Natural killer cell treated with Interleukin-12 subunit alpha and Interleukin-12 subunit beta and Interleukin-15 and Interleukin-18, amount 100 ng/mL, for 72 hours (primary cell): ENCODE measurements at regions not wholly inside any gene's neighbourhood (a gene's known extent, or its start where the extent isn't known, plus 50 kb on each side); places are given as distances from the start of the nearest gene placed in this dataset.

ENCODE experiments used
- ATAC-seq, 2 donors: fragments of 150-1000 bp; cut with Tn5 transposase in 1 of 2; sonication (Bioruptor Pico), chemical (Tn5 transposase) in 1 of 2; 2 replicates each; pipeline ENCODE4 v1.10.0; 2021
- DNase-seq: peaks from one replicate; pipeline ENCODE4 v3.0.0; 2022; ENCODE audit warnings: low spot score
- H3K27ac Mint-ChIP-seq, 2 donors: 1 replicate in 1 of 2; 2 replicates in 1 of 2; pipeline ENCODE4 v1.8.0; 2022; ENCODE audit warnings: mixed read lengths in 2 of 2, mild to moderate bottlenecking in 1 of 2, moderate library complexity in 1 of 2
- H3K27me3 Mint-ChIP-seq, 2 donors: 1 replicate in 1 of 2; 2 replicates in 1 of 2; pipeline ENCODE4 v1.8.0; 2022; ENCODE audit warnings: mixed read lengths in 2 of 2
- H3K36me3 Mint-ChIP-seq: one replicate; pipeline ENCODE4 v1.8.0; 2022; ENCODE audit warnings: mixed read lengths
- H3K4me1 Mint-ChIP-seq, 2 donors: 1 replicate in 1 of 2; 2 replicates in 1 of 2; pipeline ENCODE4 v1.8.0; 2022; ENCODE audit warnings: low read depth in 2 of 2, mixed read lengths in 2 of 2, mild to moderate bottlenecking in 1 of 2
- H3K4me3 Mint-ChIP-seq: one replicate; pipeline ENCODE4 v1.8.0; 2022; ENCODE audit warnings: mixed read lengths
- H3K9me3 Mint-ChIP-seq: 2 replicates; pipeline ENCODE4 v1.8.0; 2022; ENCODE audit warnings: mixed read lengths

DNA sequence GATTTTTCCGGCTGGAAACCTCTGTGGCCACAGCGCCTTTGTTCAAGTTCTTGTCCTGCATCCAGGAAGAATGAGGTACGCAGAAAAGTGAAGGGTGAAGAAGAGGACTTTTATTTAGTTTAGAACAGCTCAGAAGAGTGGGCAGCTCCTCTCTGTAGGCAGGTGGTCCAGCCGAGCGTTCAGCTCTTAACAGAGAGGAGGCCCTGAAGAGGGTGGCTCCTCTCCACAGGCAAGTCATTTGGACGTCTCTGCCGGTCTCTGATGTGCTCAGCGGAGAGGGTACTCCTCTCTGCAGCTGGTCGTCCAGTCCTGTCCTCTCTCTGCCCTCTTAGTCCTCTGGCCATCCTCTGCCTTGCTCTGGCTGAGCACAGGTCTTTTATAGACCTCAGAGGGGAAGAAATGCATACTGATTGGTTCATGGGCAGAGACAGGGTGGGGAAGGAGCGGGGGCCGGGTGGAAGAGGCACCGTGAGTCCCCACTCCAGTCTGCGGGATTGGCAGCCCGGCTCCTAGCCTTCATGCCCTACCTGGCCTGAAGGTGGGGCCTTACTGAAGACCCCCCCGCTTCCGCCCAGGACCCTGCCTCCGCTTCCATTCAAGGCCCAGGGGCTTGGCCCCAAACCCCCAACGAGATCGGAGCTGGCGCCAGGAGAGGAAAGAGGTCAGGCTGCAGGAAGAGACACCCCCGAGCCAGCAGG is 70.0 kb upstream of the NKD1 start:
- no peak for DNase-seq
- Mint-ChIP-seq H3K4me1 (peaks cover 0 to 4% of the 10 kb centered on the region in 2 donors), H3K27me3 (peaks cover 18 to 26% of the 10 kb centered on the region in 2 donors), H3K4me3 (no peak overlapping the region), H3K36me3 (no peaks in the 10 kb centered on the region), H3K27ac (no peak overlapping the region), H3K9me3 (no peaks in the 10 kb centered on the region)
- no peak for ATAC-seq

DNA sequence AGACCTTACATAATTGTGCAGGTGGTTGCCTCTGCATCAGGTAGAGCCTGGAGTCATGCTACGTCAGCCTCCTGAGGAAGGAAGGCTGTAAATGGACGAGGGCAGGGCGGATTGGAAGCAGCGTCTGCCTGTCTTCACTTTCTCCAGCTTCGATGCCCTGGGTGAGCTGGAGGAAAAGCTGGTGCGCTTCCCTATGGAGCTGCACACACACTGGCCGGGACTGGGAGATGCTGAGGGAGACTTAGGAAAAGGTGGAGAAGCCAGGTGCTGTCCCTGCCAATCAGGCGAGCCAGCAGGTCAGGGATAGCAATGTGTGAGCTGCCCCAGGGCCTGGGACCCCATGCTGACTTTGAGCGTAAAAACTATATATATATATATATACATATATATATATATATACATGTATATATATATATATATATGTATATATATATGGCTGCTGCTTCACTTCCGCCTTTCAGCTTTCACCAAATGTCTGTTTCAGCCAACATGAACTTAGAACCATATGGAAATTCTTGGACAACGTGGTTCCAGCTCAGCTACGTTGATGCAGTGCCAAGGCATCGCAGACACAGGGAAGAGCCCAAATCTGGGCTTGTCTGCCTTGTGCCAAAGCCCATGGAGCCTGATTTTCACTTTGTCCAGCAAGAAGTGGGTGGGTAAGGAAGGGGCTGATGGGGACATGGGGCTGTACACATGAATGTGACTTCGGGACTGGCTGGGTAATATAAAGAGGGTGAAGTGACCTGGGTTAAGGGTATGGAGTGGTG is 71.5 kb upstream of the NKD1 start:
- ATAC-seq (no peak), DNase-seq (no peak)
- H3K27ac Mint-ChIP-seq = no peak overlapping the region
- no peak overlapping the region for H3K4me3 Mint-ChIP-seq
- H3K27me3 Mint-ChIP-seq = peaks cover 29 to 34% of the 10 kb centered on the region in 2 donors
- H3K36me3 Mint-ChIP-seq = no peaks in the 10 kb centered on the region
- H3K4me1 Mint-ChIP-seq = peaks cover 0 to 4% of the 10 kb centered on the region in 2 donors
- no peaks in the 10 kb centered on the region for H3K9me3 Mint-ChIP-seq

DNA sequence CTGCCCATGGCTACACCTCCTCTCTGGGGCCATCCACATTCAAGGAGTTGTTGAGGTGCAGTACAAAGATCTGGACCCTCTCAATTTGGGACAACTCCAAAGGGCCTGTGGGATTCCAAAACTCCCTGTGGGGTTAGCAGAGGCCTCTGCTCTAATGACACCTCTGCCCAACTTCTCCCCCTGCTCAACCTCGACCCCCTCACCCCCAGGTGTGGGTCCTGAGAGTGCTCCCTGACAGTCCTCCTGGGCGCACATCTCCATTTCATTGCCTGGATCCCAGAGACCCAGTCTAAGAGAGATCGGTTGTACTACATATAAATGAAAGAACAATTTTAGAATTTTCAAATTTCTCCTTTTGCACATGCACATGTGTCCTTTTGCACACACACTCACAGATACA is 73.0 kb upstream of the NKD1 start:
- Mint-ChIP-seq H3K36me3 (no peaks in the 10 kb centered on the region), H3K4me3 (no peak overlapping the region), H3K9me3 (no peaks in the 10 kb centered on the region), H3K27ac (no peak overlapping the region), H3K4me1 (peaks cover 0 to 4% of the 10 kb centered on the region in 2 donors), H3K27me3 (peaks cover 29 to 34% of the 10 kb centered on the region in 2 donors)
- ATAC-seq = peak in 1 of 2 donors; percentile 28
- DNase-seq = no peak

DNA sequence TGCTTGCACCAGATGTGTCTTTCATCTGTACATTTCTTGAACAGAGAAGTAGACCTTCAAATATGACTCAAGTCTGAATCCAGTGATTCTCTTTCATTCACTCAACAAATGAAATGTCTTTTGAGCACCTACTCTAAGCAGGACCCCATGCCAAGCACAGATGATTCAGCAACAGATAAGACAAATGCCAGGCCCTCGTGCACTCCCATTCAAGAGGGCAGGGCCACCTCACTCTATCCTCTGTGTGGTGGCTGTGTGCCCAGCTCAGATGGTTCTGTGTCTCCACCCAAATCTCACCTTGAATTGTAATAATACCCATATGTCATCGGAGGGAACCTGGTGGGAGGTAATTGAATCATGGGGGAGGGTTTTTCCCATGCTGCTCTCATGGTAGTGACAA is 74.1 kb upstream of the NKD1 start:
- Mint-ChIP-seq H3K27ac (no peak overlapping the region), H3K9me3 (no peaks in the 10 kb centered on the region), H3K27me3 (peaks cover 29% of the 10 kb centered on the region in 2 donors), H3K36me3 (no peaks in the 10 kb centered on the region), H3K4me1 (peaks cover 0 to 4% of the 10 kb centered on the region in 2 donors), H3K4me3 (no peak overlapping the region)
- ATAC-seq (no peak), DNase-seq (no peak)

DNA sequence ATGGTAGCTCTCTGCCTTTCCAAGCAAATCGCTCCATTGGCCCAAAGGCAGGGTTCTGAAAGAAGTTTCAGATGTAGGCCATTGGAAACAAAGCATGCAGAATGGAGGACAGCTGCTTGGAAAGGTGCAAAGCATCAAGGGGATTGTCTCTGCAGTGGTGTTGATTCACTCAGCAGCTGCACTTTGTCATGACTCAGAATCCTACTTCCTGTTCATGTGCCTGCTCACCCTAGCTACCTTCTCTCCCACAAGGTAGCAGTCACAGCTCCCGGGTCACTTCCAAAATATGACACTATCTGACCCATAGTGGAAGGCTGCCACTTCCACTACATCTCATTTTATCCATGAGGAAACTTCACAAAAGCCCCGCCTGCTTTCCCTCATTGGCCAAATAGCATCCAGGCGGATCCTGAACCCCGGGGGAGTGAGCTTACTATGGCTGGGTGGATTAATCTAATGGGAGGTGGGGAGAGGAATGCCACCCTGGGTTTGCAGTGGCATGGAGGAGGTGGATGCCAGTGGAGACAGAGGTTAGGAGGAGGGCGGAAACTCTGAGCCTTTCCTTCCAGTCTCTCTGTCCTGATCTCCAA is 74.7 kb upstream of the NKD1 start:
- peaks cover 28 to 36% of the 10 kb centered on the region in 2 donors for H3K27me3 Mint-ChIP-seq
- no peak for ATAC-seq
- no peak overlapping the region for H3K4me3 Mint-ChIP-seq
- H3K9me3 Mint-ChIP-seq = no peaks in the 10 kb centered on the region
- no peak for DNase-seq
- no peak overlapping the region for H3K27ac Mint-ChIP-seq
- H3K36me3 Mint-ChIP-seq = no peaks in the 10 kb centered on the region
- peaks cover 0 to 8% of the 10 kb centered on the region in 2 donors for H3K4me1 Mint-ChIP-seq

DNA sequence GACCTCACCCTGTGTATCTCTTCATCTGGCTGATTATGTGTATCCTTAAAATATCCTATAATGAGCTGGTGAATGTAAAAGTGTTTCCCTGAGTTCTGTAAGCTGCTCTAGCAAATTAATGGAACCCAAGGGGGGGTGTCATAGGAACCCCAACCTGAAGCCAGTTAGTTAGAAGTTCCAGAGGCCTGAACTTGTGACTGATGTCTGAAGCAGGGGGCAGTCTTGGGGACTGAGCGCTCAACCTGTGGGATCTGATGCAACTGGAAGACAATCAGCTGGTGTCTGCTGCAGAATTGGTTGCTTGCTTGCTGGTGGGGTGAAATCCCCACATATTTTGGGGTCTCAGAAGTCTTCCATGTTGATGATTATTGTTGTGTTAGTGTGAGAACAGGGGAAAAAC is 75.7 kb upstream of the NKD1 start:
- no peaks in the 10 kb centered on the region for H3K36me3 Mint-ChIP-seq
- peaks cover 0 to 10% of the 10 kb centered on the region in 2 donors for H3K4me1 Mint-ChIP-seq
- DNase-seq = no peak
- no peak overlapping the region for H3K4me3 Mint-ChIP-seq
- no peak for ATAC-seq
- no peaks in the 10 kb centered on the region for H3K9me3 Mint-ChIP-seq
- peaks cover 23 to 32% of the 10 kb centered on the region in 2 donors for H3K27me3 Mint-ChIP-seq
- no peak overlapping the region for H3K27ac Mint-ChIP-seq

DNA sequence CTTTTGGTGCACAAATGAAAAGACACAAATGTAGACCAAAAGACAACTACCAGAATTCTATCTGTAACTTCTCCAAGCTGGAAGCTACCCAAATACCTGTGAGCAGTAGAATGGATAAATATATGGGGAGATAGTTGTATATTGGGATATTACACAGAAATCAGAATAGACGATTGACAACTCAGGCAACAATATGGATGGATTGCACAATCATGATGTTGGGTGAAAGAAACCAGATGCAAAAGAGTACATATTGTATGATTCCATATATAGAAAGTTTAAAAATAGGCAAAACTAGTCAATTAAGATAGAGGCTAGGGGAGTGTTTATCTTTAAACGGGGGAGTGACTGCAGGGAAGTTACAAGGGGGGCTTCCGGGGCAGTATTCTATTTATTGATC is 77.5 kb upstream of the NKD1 start:
- DNase-seq = no peak
- Mint-ChIP-seq H3K9me3 (no peaks in the 10 kb centered on the region), H3K4me3 (no peak overlapping the region), H3K36me3 (no peaks in the 10 kb centered on the region), H3K4me1 (peaks cover 0 to 10% of the 10 kb centered on the region in 2 donors), H3K27me3 (peaks cover 29% of the 10 kb centered on the region in 2 donors), H3K27ac (no peak overlapping the region)
- ATAC-seq = no peak

DNA sequence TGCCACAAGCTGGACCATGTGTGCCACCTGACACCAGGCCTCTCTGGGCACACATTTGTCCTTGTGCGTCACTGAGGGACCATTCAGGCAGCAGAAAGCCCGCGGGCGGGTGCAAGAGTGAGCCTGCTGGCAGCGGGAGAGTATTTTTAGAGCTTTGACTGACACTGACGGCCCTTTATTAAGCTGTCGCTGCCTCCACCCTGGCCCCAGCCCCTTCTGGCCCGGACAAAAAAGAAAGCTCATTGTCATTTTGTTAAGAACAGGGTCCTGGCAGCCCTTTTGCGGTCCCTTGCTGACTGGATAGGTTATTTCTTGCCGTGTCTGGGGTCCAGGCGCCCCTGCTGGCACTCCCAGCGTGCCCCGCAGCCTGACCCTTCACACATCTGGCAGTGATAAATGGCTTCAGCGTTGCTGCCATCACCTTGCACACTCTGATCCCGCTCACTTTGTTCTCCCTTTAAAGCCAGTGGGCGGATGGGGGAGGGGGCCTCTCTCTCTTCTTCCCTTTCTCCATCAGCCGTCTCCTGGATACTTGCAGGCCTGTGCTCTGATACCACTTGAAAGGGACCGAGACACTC is 78.4 kb upstream of the NKD1 start:
- ATAC-seq = no peak
- Mint-ChIP-seq H3K4me1 (peaks cover 0 to 10% of the 10 kb centered on the region in 2 donors), H3K36me3 (no peaks in the 10 kb centered on the region), H3K4me3 (no peak overlapping the region), H3K27me3 (peaks cover 28 to 29% of the 10 kb centered on the region in 2 donors), H3K9me3 (no peaks in the 10 kb centered on the region), H3K27ac (no peak overlapping the region)
- no peak for DNase-seq

DNA sequence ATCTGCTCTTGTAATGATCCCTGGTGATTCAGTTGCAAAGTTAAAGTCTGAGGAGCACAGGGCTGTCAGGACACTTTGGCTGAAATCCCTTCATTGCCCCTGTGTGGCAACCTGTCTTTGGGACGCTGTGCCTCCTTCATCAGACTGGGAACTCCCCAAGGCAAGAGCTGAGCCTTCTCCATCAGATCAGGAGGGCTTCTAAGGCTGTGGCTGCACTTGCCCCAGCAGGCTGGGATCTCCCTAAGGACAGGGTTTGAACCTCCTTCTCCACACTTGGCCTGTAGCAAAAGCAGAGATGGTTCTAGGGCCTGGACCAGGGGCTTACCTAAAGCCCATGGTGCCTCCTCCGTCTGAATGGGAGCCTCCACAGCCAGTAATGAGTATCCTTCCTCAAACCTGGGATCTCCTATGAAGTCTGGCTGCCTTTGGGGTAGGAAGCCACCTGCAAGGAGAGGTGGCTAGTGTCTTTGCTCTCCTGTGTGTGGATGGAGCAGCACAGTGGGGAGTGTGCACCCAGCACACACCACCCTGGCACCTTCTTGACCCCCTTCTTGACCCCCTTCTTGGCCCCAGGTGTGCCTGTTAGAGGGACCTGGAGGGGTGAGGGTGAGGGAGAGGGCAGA is 79.0 kb upstream of the NKD1 start:
- no peak overlapping the region for H3K27ac Mint-ChIP-seq
- H3K4me3 Mint-ChIP-seq = no peak overlapping the region
- H3K4me1 Mint-ChIP-seq = peaks cover 0 to 10% of the 10 kb centered on the region in 2 donors
- DNase-seq (no peak), ATAC-seq (no peak)
- peaks cover 26 to 29% of the 10 kb centered on the region in 2 donors for H3K27me3 Mint-ChIP-seq
- no peaks in the 10 kb centered on the region for H3K9me3 Mint-ChIP-seq
- H3K36me3 Mint-ChIP-seq = no peaks in the 10 kb centered on the region

DNA sequence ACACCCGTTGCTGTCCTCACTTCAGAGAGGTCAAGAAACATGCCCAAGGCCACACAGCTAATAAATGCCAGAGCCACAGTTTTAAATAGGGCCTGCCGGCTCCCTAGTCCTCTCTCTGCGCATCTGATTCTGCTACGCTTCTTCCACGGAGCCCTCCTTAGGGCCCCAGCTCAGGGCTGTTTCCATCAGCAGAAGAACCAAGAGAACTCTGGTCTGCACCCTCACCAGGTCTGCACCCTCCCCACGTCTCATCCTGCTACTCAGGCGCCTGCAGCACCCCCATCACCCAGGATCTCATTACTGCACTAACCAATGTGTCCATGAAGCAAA is 79.5 kb upstream of the NKD1 start:
- Mint-ChIP-seq H3K9me3 (no peaks in the 10 kb centered on the region), H3K27me3 (peaks cover 31 to 32% of the 10 kb centered on the region in 2 donors), H3K4me1 (peaks cover 0 to 7% of the 10 kb centered on the region in 2 donors), H3K27ac (no peak overlapping the region), H3K36me3 (no peaks in the 10 kb centered on the region), H3K4me3 (no peak overlapping the region)
- DNase-seq = no peak
- no peak for ATAC-seq

DNA sequence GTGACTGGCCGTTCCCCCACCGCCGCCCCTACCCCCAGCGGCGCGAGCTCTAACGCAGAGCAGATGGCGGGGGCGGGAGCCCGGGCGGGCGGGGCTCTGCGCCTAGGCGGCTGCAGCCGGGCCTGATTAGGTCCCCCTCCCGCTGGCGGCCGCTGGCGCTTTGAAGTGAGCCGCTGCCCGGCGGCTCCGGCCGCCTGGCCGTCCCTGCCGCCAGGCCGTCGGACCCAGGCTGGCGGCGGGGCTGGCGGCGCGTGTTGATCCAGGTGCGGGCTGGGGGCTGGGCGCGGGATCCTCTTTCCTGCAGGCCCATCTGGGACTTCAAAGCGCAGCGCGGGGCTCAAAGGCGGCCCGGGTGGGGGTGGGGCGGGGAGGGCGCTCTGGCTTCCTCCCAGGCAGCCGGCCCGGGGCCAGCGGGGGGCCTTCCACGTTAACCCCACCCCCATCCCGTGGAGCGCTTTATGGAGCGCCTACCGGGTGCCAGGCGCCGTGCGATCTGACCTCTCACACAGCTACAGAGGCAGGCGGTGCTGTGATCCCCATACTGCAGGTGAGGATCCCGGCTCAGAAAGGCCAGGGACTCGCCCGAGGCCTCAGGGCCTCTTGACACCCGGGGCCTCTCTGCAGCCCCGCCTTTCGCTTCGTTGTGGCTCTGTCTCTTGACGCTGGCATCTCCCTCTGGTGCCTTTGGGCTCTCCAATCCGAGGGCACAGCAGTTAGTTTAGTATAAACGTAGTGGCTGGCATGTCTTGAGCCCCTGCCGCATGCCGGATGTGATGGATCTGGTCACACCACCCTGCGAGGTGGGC is 80.0 kb upstream of the NKD1 start:
- Mint-ChIP-seq H3K4me1 (peaks cover 0 to 5% of the 10 kb centered on the region in 2 donors), H3K36me3 (no peaks in the 10 kb centered on the region), H3K27ac (no peak overlapping the region), H3K9me3 (no peaks in the 10 kb centered on the region), H3K27me3 (peaks cover 32 to 37% of the 10 kb centered on the region in 2 donors), H3K4me3 (no peak overlapping the region)
- peak in 1 of 2 donors; percentile 54 for ATAC-seq
- no peak for DNase-seq

DNA sequence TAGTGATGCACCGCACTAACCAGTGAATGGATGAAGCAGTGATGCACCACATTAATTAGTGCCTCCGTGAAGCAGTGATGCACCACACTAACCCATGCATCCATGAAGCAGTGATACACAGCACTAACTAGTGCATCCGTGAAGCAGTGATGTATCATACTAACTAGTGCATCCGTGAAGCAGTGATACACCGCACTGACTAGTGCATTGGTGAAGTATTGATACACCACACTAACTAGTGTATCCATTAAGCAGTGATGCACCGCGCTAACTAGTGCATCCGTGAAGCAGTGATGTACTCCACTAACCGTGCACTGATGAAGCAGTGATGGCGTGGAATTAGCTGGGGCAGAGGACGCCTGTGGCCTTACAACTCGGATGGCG is 80.6 kb upstream of the NKD1 start:
- Mint-ChIP-seq H3K36me3 (no peaks in the 10 kb centered on the region), H3K4me1 (peaks cover 0 to 5% of the 10 kb centered on the region in 2 donors), H3K27me3 (peaks cover 29 to 38% of the 10 kb centered on the region in 2 donors), H3K9me3 (no peaks in the 10 kb centered on the region), H3K27ac (no peak overlapping the region), H3K4me3 (no peak overlapping the region)
- ATAC-seq (no peak), DNase-seq (no peak)

DNA sequence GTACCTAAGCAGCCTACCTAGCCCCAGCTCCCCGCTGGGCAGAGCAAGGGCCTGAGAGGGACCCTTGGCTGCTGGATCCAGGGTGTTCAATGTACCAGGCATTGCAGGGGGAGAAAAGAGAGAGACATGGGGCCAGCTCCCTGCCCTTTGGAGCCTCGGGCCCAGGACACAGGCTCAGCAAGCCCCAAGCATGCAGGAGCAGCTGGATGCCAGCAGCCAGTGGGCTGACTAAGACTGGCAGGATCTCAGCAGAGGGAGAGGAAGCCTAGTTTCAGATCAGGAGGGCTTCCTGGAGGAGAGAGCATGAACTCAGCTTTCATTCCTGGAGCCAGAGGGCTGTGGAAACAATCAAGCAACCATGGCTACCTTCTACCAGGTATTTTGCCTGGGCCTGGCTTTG is 82.0 kb upstream of the NKD1 start:
- no peak overlapping the region for H3K4me3 Mint-ChIP-seq
- H3K4me1 Mint-ChIP-seq = peaks cover 0 to 5% of the 10 kb centered on the region in 2 donors
- no peak for ATAC-seq
- H3K36me3 Mint-ChIP-seq = no peaks in the 10 kb centered on the region
- H3K27me3 Mint-ChIP-seq = peaks cover 28 to 31% of the 10 kb centered on the region in 2 donors
- H3K27ac Mint-ChIP-seq = no peak overlapping the region
- no peaks in the 10 kb centered on the region for H3K9me3 Mint-ChIP-seq
- DNase-seq = no peak
